ENCODE measurements at regions not wholly inside any gene's neighbourhood (a gene's known extent, or its start where the extent isn't known, plus 50 kb on each side); places are given as distances from the start of the nearest gene placed in this dataset.

- H3K9me3 ChIP-seq: peaks cover 0 to 9% of the 10 kb centered on the region in 2 donors
- no peak overlapping the region for H3K27ac ChIP-seq
- no peaks in the 10 kb centered on the region for H3K36me3 ChIP-seq
- intact Hi-C loops (cut with DNase I): no loop called here
- TF ChIP-seq CTCF (IDR thresholded peaks at IDR 0.05): no peak
- H3K4me1 ChIP-seq: no peaks in the 10 kb centered on the region
- DNase-seq: no peak
- no peak for ATAC-seq
- no peaks in the 10 kb centered on the region for H3K27me3 ChIP-seq
- no peak overlapping the region for H3K4me3 ChIP-seq
These were observed 562.3 kb upstream of the NDST4 start for GRCh38 chr4:115675719-115676118.

- intact Hi-C loops (cut with DNase I): no loop called here
- no peaks in the 10 kb centered on the region for H3K4me1 ChIP-seq
- TF ChIP-seq CTCF (IDR thresholded peaks at IDR 0.05): no peak
- no peaks in the 10 kb centered on the region for H3K36me3 ChIP-seq
- ATAC-seq: no peak
- DNase-seq: no peak
- peaks cover 0 to 9% of the 10 kb centered on the region in 2 donors for H3K9me3 ChIP-seq
- no peaks in the 10 kb centered on the region for H3K27me3 ChIP-seq
- no peak overlapping the region for H3K27ac ChIP-seq
- no peak overlapping the region for H3K4me3 ChIP-seq
These were observed 561.1 kb upstream of the NDST4 start for GRCh38 chr4:115674485-115674884.

- H3K36me3 ChIP-seq: no peaks in the 10 kb centered on the region
- ATAC-seq (no peak), DNase-seq (no peak)
- H3K4me3 ChIP-seq: no peak overlapping the region
- TF ChIP-seq CTCF (IDR thresholded peaks at IDR 0.05): no peak
- H3K27ac ChIP-seq: no peak overlapping the region
- intact Hi-C loops (cut with DNase I): no loop called here
- H3K9me3 ChIP-seq: no peaks in the 10 kb centered on the region
- H3K4me1 ChIP-seq: no peaks in the 10 kb centered on the region
- H3K27me3 ChIP-seq: no peaks in the 10 kb centered on the region
These were observed 558.2 kb upstream of the NDST4 start for GRCh38 chr4:115671581-115671980.

GRCh38 chr4:115670930-115671329 lies 557.5 kb upstream of the NDST4 start:
- Histone ChIP-seq H3K9me3 (no peaks in the 10 kb centered on the region), H3K36me3 (no peaks in the 10 kb centered on the region), H3K27me3 (no peaks in the 10 kb centered on the region), H3K4me1 (no peaks in the 10 kb centered on the region), H3K27ac (no peak overlapping the region), H3K4me3 (no peak overlapping the region)
- intact Hi-C loops (cut with DNase I): no loop called here
- no peak for TF ChIP-seq CTCF (IDR thresholded peaks at IDR 0.05)
- ATAC-seq: no peak
- no peak for DNase-seq

- ATAC-seq (no peak), DNase-seq (no peak)
- Histone ChIP-seq H3K27ac (no peak overlapping the region), H3K36me3 (no peaks in the 10 kb centered on the region), H3K9me3 (no peaks in the 10 kb centered on the region), H3K4me1 (no peaks in the 10 kb centered on the region), H3K4me3 (no peak overlapping the region), H3K27me3 (no peaks in the 10 kb centered on the region)
- intact Hi-C loops (cut with DNase I): no loop called here
- TF ChIP-seq CTCF (IDR thresholded peaks at IDR 0.05): no peak
These were observed 555.0 kb upstream of the NDST4 start for GRCh38 chr4:115668396-115668795.

Data from left lung (tissue), 4 donors.